Fibroblast of villous mesenchyme (primary cell): ENCODE measurements at regions not wholly inside any gene's neighbourhood (a gene's known extent, or its start where the extent isn't known, plus 50 kb on each side); places are given as distances from the start of the nearest gene placed in this dataset.
A peak's percentile ranks its signal among the peaks of the same experiment; 100 is the strongest.

Source experiments
- DNase-seq: peaks from one replicate; pipeline ENCODE4 v3.0.0-alpha.2; 2010; ENCODE audit warnings: low read depth
- H3K4me3 ChIP-seq: 2 replicates; pipeline ENCODE4 v1.5.1; 2011; ENCODE audit warnings: low read depth, mild to moderate bottlenecking, low read length
- TF ChIP-seq, protein P1 (sequence below): IDR thresholded peaks from 2 replicates; pipeline ENCODE4 v1.5.1; 2012; ENCODE audit warnings: low read depth, mild to moderate bottlenecking, low read length; ENCODE audit not compliant: insufficient read depth

DNA sequence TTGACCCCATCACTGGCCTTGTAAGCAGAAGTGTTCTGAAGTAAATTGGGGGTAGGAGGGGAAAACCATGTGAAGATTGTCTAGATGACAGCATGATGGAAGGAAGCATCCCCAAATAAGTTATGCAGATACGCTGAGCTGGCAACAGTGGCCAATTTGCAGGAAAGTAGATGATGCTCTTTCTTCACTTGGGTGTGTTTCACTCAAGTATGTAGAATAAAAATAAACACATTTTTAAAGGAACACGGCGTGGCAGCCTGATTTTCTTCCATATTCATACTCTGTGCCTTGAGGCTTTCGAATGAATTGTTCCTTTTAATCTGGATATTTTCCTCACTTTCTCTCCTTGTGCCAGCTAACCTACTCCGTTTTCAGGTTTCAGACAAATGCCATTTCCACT is 295.5 kb upstream of the DPYD start:
- H3K4me3 ChIP-seq = no peak overlapping the region
- no peak for DNase-seq
- TF ChIP-seq, protein P1, sequence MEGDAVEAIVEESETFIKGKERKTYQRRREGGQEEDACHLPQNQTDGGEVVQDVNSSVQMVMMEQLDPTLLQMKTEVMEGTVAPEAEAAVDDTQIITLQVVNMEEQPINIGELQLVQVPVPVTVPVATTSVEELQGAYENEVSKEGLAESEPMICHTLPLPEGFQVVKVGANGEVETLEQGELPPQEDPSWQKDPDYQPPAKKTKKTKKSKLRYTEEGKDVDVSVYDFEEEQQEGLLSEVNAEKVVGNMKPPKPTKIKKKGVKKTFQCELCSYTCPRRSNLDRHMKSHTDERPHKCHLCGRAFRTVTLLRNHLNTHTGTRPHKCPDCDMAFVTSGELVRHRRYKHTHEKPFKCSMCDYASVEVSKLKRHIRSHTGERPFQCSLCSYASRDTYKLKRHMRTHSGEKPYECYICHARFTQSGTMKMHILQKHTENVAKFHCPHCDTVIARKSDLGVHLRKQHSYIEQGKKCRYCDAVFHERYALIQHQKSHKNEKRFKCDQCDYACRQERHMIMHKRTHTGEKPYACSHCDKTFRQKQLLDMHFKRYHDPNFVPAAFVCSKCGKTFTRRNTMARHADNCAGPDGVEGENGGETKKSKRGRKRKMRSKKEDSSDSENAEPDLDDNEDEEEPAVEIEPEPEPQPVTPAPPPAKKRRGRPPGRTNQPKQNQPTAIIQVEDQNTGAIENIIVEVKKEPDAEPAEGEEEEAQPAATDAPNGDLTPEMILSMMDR = no peak

DNA sequence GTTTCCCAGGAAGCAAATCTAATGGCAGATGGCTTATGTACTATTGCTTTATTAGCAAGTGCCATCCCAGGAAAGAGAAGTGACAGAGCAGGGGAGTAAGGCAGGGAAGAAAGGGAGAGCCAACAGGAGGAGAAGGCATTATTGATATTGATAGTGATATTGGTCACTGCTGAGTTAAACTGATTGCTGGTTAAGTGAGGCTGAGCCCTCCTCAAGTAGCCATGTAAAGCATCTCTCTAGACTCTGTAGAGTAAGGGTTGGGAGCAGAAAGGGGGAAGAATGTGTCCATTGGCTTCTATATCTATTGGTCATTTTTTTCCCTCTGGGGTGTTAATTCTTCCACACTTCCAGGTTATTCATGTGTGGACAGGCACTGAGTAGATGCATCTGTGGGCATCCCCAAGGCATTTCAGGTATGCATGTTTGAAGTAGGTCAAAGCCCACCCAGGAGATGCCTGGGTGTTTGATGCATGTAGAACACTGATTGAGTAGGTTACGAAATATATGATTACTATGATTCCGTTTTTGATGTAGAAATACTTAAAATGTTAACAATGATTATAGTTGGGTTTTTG is 290.5 kb upstream of the DPYD start:
- no peak for DNase-seq
- no peak overlapping the region for H3K4me3 ChIP-seq
- TF ChIP-seq, protein P1 = no peak

DNA sequence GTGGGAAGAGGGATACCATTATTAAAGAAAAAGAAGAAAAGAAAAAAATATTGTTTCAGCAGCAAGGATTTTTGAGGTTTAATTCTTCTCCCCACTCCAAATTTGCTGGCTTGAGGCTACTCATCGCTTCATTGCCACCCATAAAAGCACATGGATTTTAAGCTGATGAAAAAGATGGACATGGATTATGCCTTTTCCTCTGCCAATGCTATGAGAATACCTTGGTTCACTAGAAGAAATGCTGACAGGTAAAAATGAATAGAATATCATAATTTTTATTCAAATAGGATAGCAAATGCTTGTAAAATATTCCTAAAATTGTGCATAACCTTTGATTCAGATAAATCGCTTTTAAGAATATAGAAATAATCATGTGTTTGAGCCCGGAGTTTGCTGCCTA is 289.7 kb upstream of the DPYD start:
- H3K4me3 ChIP-seq = no peak overlapping the region
- TF ChIP-seq, protein P1 = no peak
- DNase-seq = no peak

DNA sequence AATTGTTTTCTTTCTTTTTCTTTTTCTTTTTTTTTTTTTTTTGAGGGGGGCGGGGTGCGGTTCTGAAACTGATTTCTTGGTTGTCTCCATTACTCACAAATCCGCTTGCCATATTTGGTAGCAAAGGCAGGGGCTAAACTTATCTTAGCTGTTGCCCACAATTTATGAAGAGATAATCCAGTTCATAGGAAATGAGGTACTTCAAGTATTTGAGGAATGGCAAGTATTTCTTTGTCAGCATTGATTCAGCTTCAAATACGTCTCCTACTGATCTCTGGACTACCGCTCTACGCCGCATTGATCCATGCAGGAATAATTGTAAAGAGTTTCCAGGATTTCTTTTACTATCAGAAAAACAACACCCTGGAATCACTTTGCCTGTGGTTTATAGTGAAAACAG is 289.2 kb upstream of the DPYD start:
- TF ChIP-seq, protein P1 = no peak
- H3K4me3 ChIP-seq = peak overlapping the region; percentile 5
- peak; percentile 89 for DNase-seq

DNA sequence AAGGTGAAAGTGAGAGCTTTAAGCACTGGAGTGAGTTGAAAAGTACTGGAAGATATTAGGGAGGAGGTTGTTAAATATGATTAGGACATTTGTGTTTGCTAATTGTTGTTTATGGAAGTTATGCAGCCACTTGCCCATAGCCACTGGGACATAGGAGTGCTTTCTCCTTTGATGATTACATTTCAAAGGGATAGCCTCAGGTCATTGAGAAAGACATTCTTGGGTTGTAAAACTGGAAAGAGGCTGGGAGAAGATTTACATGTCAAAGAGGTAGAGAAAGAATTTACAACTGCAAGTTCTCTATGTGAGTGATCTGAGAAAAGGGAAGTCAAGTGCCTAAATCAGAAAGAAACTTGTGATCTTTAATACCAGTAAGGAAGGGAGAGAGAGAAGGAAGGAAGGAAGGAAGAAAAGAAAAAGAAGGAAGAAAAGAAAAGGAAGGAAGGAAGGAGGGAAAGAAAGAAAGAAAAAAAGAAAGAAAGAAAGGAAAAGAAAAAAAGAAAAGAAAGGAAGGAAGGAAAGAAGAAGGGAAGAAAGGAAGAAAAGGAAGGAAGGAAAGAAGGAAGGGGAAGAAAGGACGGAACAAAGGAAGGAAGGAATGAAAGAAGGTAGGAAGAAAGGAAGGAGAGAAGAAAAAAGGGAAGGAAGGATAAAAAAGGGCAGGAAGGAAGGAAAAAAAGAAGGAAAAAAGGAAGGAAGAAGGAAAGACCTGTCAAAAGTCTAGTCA is 284.6 kb upstream of the DPYD start:
- peak; percentile 44 for DNase-seq
- no peak overlapping the region for H3K4me3 ChIP-seq
- TF ChIP-seq, protein P1 = no peak

DNA sequence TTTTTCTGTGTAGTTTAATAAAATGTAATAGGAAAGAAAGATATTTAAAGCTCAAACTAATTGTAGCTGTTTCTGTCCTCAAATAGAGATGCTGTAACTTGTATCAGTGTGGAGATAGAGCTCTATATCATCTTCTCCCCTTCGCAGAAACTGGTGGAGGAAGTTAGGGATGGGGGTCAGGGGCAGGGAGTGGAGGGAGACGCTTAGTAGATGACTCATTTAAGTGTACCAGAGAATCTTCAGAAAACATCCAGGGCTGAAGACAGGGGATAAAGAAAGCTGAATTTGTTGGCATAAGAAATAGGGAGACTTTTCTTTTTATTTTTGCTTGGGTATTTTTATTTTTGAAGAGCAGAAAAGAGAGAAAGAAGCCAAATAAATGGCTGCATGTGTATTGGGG is 282.6 kb upstream of the DPYD start:
- TF ChIP-seq, protein P1 = no peak
- H3K4me3 ChIP-seq = no peak overlapping the region
- DNase-seq = peak; percentile 38

DNA sequence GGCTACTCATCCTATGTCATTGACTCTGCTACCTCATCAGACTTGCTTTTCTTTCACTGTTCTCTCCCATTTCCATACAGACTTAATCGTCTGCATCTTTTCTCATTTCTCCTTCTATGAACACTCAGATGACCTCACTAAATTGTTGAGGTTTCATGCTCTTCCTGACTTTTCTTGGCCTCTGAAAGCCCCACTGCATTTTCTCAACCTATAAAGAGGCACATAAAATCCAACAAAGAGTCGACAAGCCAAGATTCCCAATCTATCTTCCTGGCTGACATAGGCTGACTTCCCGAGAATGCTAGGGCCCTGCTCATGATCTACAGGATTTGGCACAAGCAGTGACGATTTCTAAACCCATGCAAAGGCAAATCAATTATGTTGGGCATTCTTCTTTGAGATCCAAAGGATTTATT is 280.8 kb upstream of the DPYD start:
- TF ChIP-seq, protein P1 = no peak
- DNase-seq = peak; percentile 88
- H3K4me3 ChIP-seq = no peak overlapping the region
